Gastroesophageal sphincter (tissue), 4 donors: ENCODE measurements at regions not wholly inside any gene's neighbourhood (a gene's known extent, or its start where the extent isn't known, plus 50 kb on each side); places are given as distances from the start of the nearest gene placed in this dataset.

Experiments
- ATAC-seq: fragments of 150-250 bp; one replicate; pipeline ENCODE4 v1.9.1; 2016; ENCODE audit warnings: mild to moderate bottlenecking, moderate library complexity
- H3K27ac ChIP-seq, 4 donors: fragments of 200-600 bp; sonication (generic) in 3 of 4; 1 replicate in 3 of 4; 2 replicates in 1 of 4; pipeline ENCODE4 v1.5.1; 2016 to 2019
- H3K27me3 ChIP-seq: fragments of 200-600 bp; sonication (generic); one replicate; pipeline ENCODE4 v1.5.1; 2019
- H3K36me3 ChIP-seq, 2 donors: fragments of 200-600 bp; sonication (generic); one replicate each; pipeline ENCODE4 v1.5.1; 2019; ENCODE audit warnings: control low read depth in 1 of 2
- H3K4me1 ChIP-seq, 3 donors: fragments of 200-600 bp; sonication (generic); 1 replicate in 2 of 3; 2 replicates in 1 of 3; pipeline ENCODE4 v1.5.1; 2016 to 2019; ENCODE audit warnings: control low read depth in 2 of 3
- H3K4me3 ChIP-seq, 2 donors: fragments of 200-600 bp; sonication (generic); one replicate each; pipeline ENCODE4 v1.5.1; 2019; ENCODE audit warnings: mild to moderate bottlenecking in 1 of 2, moderate library complexity in 1 of 2
- H3K9me3 ChIP-seq, 3 donors: fragments of 200-600 bp; sonication (generic); one replicate each; pipeline ENCODE4 v1.5.1; 2017 to 2019; ENCODE audit warnings: control low read depth in 2 of 3
- CTCF ChIP-seq, 4 experiments: fragments of 200-600 bp in 2 of 4; fragments of 450-650 bp in 2 of 4; sonication (generic) in 1 of 4; IDR thresholded peaks; one replicate each; pipeline ENCODE4 v1.5.1; 2017 to 2019; ENCODE audit warnings: antibody characterized with exemption in 4 of 4, mild to moderate bottlenecking in 2 of 4, moderate library complexity in 2 of 4
- EP300 ChIP-seq: sonication (generic); formaldehyde crosslinking; IDR thresholded peaks from one replicate; pipeline ENCODE4 v1.6.1; 2017; ENCODE audit warnings: antibody characterized with exemption, mild to moderate bottlenecking
- POLR2A ChIP-seq, 2 donors: fragments of 450-650 bp; IDR thresholded peaks; one replicate each; pipeline ENCODE4 v1.6.1; 2017; ENCODE audit warnings: antibody characterized with exemption in 2 of 2, mild to moderate bottlenecking in 2 of 2, moderate library complexity in 1 of 2
- POLR2AphosphoS5 ChIP-seq: sonication (generic); formaldehyde crosslinking; IDR thresholded peaks from one replicate; pipeline ENCODE4 v1.6.1; 2017; ENCODE audit warnings: antibody characterized with exemption
- WGBS, 2 donors: methylation state at CpG; one replicate each; pipeline ENCODE4 v1.1.5; 2018; ENCODE audit warnings: low coverage in 1 of 2; 5-methylcytosine and 5-hydroxymethylcytosine counted together

GRCh38 chr1:169019419-169020058 lies 87.0 kb upstream of the ATP1B1 start:
- no peak for ATAC-seq
- Histone ChIP-seq H3K36me3 (no peaks in the 10 kb centered on the region), H3K27ac (no peak overlapping the region), H3K4me1 (no peaks in the 10 kb centered on the region), H3K4me3 (no peak overlapping the region), H3K27me3 (no peaks in the 10 kb centered on the region), H3K9me3 (no peaks in the 10 kb centered on the region)
- WGBS, 2 donors: 62 to 94% methylated on average over 2 of the region's 3 CpGs
- no peak for TF ChIP-seq CTCF (IDR thresholded peaks at IDR 0.05)
- no peak for TF ChIP-seq POLR2AphosphoS5
- TF ChIP-seq EP300: no peak

- Histone ChIP-seq H3K36me3 (no peaks in the 10 kb centered on the region), H3K9me3 (no peaks in the 10 kb centered on the region), H3K4me1 (no peaks in the 10 kb centered on the region), H3K4me3 (no peak overlapping the region), H3K27me3 (no peaks in the 10 kb centered on the region), H3K27ac (no peak overlapping the region)
- TF ChIP-seq POLR2AphosphoS5: no peak
- TF ChIP-seq CTCF (IDR thresholded peaks at IDR 0.05): no peak
- no peak for TF ChIP-seq POLR2A (IDR thresholded peaks at IDR 0.05)
- TF ChIP-seq EP300: no peak
- ATAC-seq: no peak
These were observed 85.8 kb upstream of the ATP1B1 start for GRCh38 chr1:169020684-169021083.

GRCh38 chr1:169022648-169023047 lies 83.8 kb upstream of the ATP1B1 start:
- ATAC-seq: no peak

GRCh38 chr1:169024255-169024654 lies 82.2 kb upstream of the ATP1B1 start:
- Histone ChIP-seq H3K27me3 (no peaks in the 10 kb centered on the region), H3K4me1 (no peaks in the 10 kb centered on the region), H3K9me3 (no peaks in the 10 kb centered on the region), H3K4me3 (no peak overlapping the region), H3K36me3 (no peaks in the 10 kb centered on the region), H3K27ac (no peak overlapping the region)
- no peak for ATAC-seq
- TF ChIP-seq POLR2AphosphoS5 (no peak), EP300 (no peak), POLR2A (IDR thresholded peaks at IDR 0.05) (no peak), CTCF (IDR thresholded peaks at IDR 0.05) (no peak)

More at GRCh38 chr1:169022648-169023047, 83.8 kb upstream of the ATP1B1 start:
- WGBS, 2 donors: 90 to 100% methylated on average over 1 of the region's 1 CpG
- Histone ChIP-seq H3K4me3 (no peak overlapping the region), H3K9me3 (no peaks in the 10 kb centered on the region), H3K36me3 (no peaks in the 10 kb centered on the region), H3K4me1 (no peaks in the 10 kb centered on the region), H3K27me3 (no peaks in the 10 kb centered on the region), H3K27ac (no peak overlapping the region)
- no peak for TF ChIP-seq POLR2A (IDR thresholded peaks at IDR 0.05)
- no peak for TF ChIP-seq CTCF (IDR thresholded peaks at IDR 0.05)
- no peak for TF ChIP-seq POLR2AphosphoS5
- no peak for TF ChIP-seq EP300

GRCh38 chr1:169024800-169025271 lies 81.7 kb upstream of the ATP1B1 start:
- no peaks in the 10 kb centered on the region for H3K9me3 ChIP-seq
- no peak for ATAC-seq
- H3K27me3 ChIP-seq: no peaks in the 10 kb centered on the region
- WGBS, 2 donors: 86 to 100% methylated on average over 1 of the region's 1 CpG
- no peak overlapping the region for H3K4me3 ChIP-seq
- no peaks in the 10 kb centered on the region for H3K36me3 ChIP-seq
- TF ChIP-seq EP300 (no peak), POLR2AphosphoS5 (no peak), POLR2A (IDR thresholded peaks at IDR 0.05) (no peak), CTCF (IDR thresholded peaks at IDR 0.05) (no peak)
- H3K27ac ChIP-seq: no peak overlapping the region
- no peaks in the 10 kb centered on the region for H3K4me1 ChIP-seq
